Upper lobe of left lung (tissue), 6 donors: ENCODE measurements at regions not wholly inside any gene's neighbourhood (a gene's known extent, or its start where the extent isn't known, plus 50 kb on each side); places are given as distances from the start of the nearest gene placed in this dataset.
"Not testable (repeated sequence)": the region's sequence is repeated elsewhere in the genome, so short reads cannot be mapped to it uniquely, and the experiment has no call there.

Source experiments
- ATAC-seq, 2 donors: fragments of 200-7000 bp; cut with Tn5 transposase; one replicate each; pipeline ENCODE4 v1.9.1; 2022; ENCODE audit warnings: mild to moderate bottlenecking in 2 of 2, moderate library complexity in 2 of 2; ENCODE audit not compliant: low FRiP score in 2 of 2
- DNase-seq, 2 donors: peaks; one replicate each; pipeline ENCODE4 v3.0.0-alpha.2; 2019 to 2020
- H3K27ac ChIP-seq, 4 donors: fragments of 200-600 bp; sonication (generic); one replicate each; pipeline ENCODE4 v1.5.1; 2016 to 2019
- H3K27me3 ChIP-seq, 4 donors: fragments of 200-600 bp; sonication (generic); one replicate each; pipeline ENCODE4 v1.5.1; 2017 to 2019
- H3K36me3 ChIP-seq, 4 donors: fragments of 200-600 bp; sonication (generic); one replicate each; pipeline ENCODE4 v1.5.1; 2016 to 2019
- H3K4me1 ChIP-seq, 4 donors: fragments of 200-600 bp; sonication (generic); one replicate each; pipeline ENCODE4 v1.5.1; 2018 to 2019
- H3K4me3 ChIP-seq, 4 donors: fragments of 200-600 bp; sonication (generic); one replicate each; pipeline ENCODE4 v1.5.1; 2017 to 2019; ENCODE audit warnings: mild to moderate bottlenecking in 2 of 4, moderate library complexity in 1 of 4
- H3K9me3 ChIP-seq, 4 donors: fragments of 200-600 bp; sonication (generic); one replicate each; pipeline ENCODE4 v1.5.1; 2018 to 2019
- CTCF ChIP-seq, 6 experiments: fragments of 450-650 bp in 4 of 6; fragments of 200-600 bp in 2 of 6; sonication (generic) in 2 of 6; IDR thresholded peaks; one replicate each; pipeline ENCODE4 v1.5.1; 2016 to 2019; ENCODE audit warnings: antibody characterized with exemption in 6 of 6
- EP300 ChIP-seq, 4 donors: sonication (generic); formaldehyde crosslinking; IDR thresholded peaks; one replicate each; pipeline ENCODE4 v1.5.1; 2017; ENCODE audit warnings: antibody characterized with exemption in 4 of 4, control low read depth in 2 of 4
- POLR2A ChIP-seq, 4 donors: fragments of 450-650 bp; IDR thresholded peaks; one replicate each; pipeline ENCODE4 v1.5.1; 2016 to 2017; ENCODE audit warnings: antibody characterized with exemption in 4 of 4, mild to moderate bottlenecking in 2 of 4
- POLR2AphosphoS5 ChIP-seq, 2 donors: sonication (generic); formaldehyde crosslinking; IDR thresholded peaks; one replicate each; pipeline ENCODE4 v1.5.1; 2017; ENCODE audit warnings: antibody characterized with exemption in 2 of 2
- WGBS, 2 donors: methylation state at CpG; one replicate each; pipeline ENCODE4 v1.1.5; 2017 to 2018; 5-methylcytosine and 5-hydroxymethylcytosine counted together
- donor health status: DM: no; HTN: no; CAD: no; lungs with moderate emphysema.
- donor health status: DM: no; HTN: yes; CAD: no; lungs with severe emphysema.

GRCh38 chr13:73810647-73811046, 323.6 kb downstream of the KLF12 start:
- 96% methylated on average over 1 of the region's 1 CpG for WGBS, 2 donors
- no peak overlapping the region for H3K4me3 ChIP-seq
- no peaks in the 10 kb centered on the region for H3K4me1 ChIP-seq
- H3K36me3 ChIP-seq: no peaks in the 10 kb centered on the region
- no peak for TF ChIP-seq POLR2AphosphoS5 (IDR thresholded peaks at IDR 0.05)
- H3K27ac ChIP-seq: no peak overlapping the region
- H3K27me3 ChIP-seq: no peaks in the 10 kb centered on the region
- ATAC-seq (no peak), DNase-seq (no peak)
- H3K9me3 ChIP-seq: no peaks in the 10 kb centered on the region

GRCh38 chr13:73809561-73809960, 324.6 kb downstream of the KLF12 start:
- ATAC-seq (no peak), DNase-seq (no peak)
- WGBS, 2 donors: 64 to 65% methylated on average over 1 of the region's 1 CpG
- H3K36me3 ChIP-seq: no peaks in the 10 kb centered on the region
- no peak overlapping the region for H3K4me3 ChIP-seq
- no peaks in the 10 kb centered on the region for H3K9me3 ChIP-seq
- no peak overlapping the region for H3K27ac ChIP-seq
- H3K27me3 ChIP-seq: no peaks in the 10 kb centered on the region
- no peaks in the 10 kb centered on the region for H3K4me1 ChIP-seq
- no peak for TF ChIP-seq POLR2AphosphoS5 (IDR thresholded peaks at IDR 0.05)

GRCh38 chr13:73808318-73808717, 325.9 kb downstream of the KLF12 start:
- ATAC-seq (no peak), DNase-seq (no peak)
- Histone ChIP-seq H3K27me3 (no peaks in the 10 kb centered on the region), H3K36me3 (no peaks in the 10 kb centered on the region), H3K4me1 (no peaks in the 10 kb centered on the region), H3K27ac (no peak overlapping the region), H3K9me3 (no peaks in the 10 kb centered on the region), H3K4me3 (no peak overlapping the region)
- no peak for TF ChIP-seq POLR2AphosphoS5 (IDR thresholded peaks at IDR 0.05)
- no peak for TF ChIP-seq CTCF (IDR thresholded peaks at IDR 0.05)
- no peak for TF ChIP-seq POLR2A (IDR thresholded peaks at IDR 0.05)
- TF ChIP-seq EP300 (IDR thresholded peaks at IDR 0.05): no peak
- WGBS, 2 donors: 71 to 80% methylated on average over 5 of the region's 5 CpGs

GRCh38 chr13:73805326-73805958, 328.8 kb downstream of the KLF12 start:
- H3K27ac ChIP-seq, H3K36me3 ChIP-seq, ATAC-seq, H3K27me3 ChIP-seq, H3K4me1 ChIP-seq, DNase-seq, H3K9me3 ChIP-seq, H3K4me3 ChIP-seq: not testable (repeated sequence)
- 90 to 92% methylated on average over 6 of the region's 6 CpGs for WGBS, 2 donors

GRCh38 chr13:73803997-73804396, 330.2 kb downstream of the KLF12 start:
- no peaks in the 10 kb centered on the region for H3K27me3 ChIP-seq
- no peak overlapping the region for H3K27ac ChIP-seq
- H3K36me3 ChIP-seq: no peaks in the 10 kb centered on the region
- H3K4me3 ChIP-seq: no peak overlapping the region
- no peaks in the 10 kb centered on the region for H3K4me1 ChIP-seq
- no peaks in the 10 kb centered on the region for H3K9me3 ChIP-seq
- DNase-seq (no peak), ATAC-seq (no peak)
- 92 to 94% methylated on average over 1 of the region's 1 CpG for WGBS, 2 donors
- TF ChIP-seq CTCF (IDR thresholded peaks at IDR 0.05): no peak
- TF ChIP-seq POLR2AphosphoS5 (IDR thresholded peaks at IDR 0.05): no peak
- TF ChIP-seq EP300 (IDR thresholded peaks at IDR 0.05): no peak
- no peak for TF ChIP-seq POLR2A (IDR thresholded peaks at IDR 0.05)

GRCh38 chr13:73800011-73800410, 334.2 kb downstream of the KLF12 start:
- 75 to 88% methylated on average over 2 of the region's 2 CpGs for WGBS, 2 donors
- no peak for ATAC-seq
- no peaks in the 10 kb centered on the region for H3K9me3 ChIP-seq

More at GRCh38 chr13:73800011-73800410, 334.2 kb downstream of the KLF12 start:
- no peaks in the 10 kb centered on the region for H3K36me3 ChIP-seq
- no peak overlapping the region for H3K4me3 ChIP-seq
- DNase-seq: no peak
- no peak overlapping the region for H3K27ac ChIP-seq
- TF ChIP-seq POLR2A (IDR thresholded peaks at IDR 0.05): no peak
- no peak for TF ChIP-seq POLR2AphosphoS5 (IDR thresholded peaks at IDR 0.05)
- TF ChIP-seq EP300 (IDR thresholded peaks at IDR 0.05): no peak
- TF ChIP-seq CTCF (IDR thresholded peaks at IDR 0.05): no peak
- H3K4me1 ChIP-seq: no peaks in the 10 kb centered on the region
- H3K27me3 ChIP-seq: no peaks in the 10 kb centered on the region
